GM12872 (cell line): ENCODE measurements at regions not wholly inside any gene's neighbourhood (a gene's known extent, or its start where the extent isn't known, plus 50 kb on each side); places are given as distances from the start of the nearest gene placed in this dataset.

Experiments used
- TF ChIP-seq, protein P1 (sequence below): IDR thresholded peaks from 3 replicates; pipeline ENCODE4 v1.5.1; 2011; ENCODE audit warnings: low read depth, mild to moderate bottlenecking, low read length, moderate library complexity; ENCODE audit not compliant: insufficient read depth

DNA sequence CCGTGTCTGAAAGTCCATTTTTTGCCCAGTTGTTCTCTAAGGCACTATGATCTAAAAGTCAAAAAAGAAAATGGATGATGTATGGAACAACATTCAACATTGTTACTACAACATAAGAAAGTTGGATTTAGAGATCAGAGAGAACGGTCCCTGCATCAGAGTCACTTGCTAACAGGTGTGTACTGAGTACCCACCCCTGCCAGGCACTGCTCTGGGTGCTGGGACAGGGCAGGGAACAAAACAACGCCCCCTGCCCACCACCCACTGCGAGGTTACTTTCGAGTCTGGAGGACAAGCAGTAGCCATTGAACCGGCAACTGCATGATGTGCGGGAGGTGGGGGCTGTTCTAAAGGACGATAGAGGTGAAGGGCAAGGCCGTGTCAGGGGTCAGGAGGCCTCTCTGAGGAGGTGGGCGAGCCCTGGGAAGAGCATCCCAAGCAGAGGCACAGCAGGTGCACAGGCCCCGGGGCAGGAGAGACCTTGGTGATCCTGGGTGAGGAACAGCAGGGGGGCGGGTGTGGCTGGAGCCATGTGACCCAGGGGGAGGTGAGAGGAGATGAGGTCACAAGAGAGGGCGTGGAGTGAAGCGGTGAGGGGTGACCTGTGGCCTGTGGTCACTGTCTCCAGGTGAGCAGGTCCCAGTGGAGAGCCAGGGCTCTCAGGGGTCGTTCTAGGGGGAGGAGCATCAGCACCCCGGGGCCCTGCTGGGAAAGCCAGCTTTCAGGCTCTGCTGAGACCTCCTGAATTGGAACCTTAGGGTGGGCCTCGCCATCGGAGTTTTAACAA, 197.5 kb upstream of the SULF2 start:
- TF ChIP-seq, protein P1, sequence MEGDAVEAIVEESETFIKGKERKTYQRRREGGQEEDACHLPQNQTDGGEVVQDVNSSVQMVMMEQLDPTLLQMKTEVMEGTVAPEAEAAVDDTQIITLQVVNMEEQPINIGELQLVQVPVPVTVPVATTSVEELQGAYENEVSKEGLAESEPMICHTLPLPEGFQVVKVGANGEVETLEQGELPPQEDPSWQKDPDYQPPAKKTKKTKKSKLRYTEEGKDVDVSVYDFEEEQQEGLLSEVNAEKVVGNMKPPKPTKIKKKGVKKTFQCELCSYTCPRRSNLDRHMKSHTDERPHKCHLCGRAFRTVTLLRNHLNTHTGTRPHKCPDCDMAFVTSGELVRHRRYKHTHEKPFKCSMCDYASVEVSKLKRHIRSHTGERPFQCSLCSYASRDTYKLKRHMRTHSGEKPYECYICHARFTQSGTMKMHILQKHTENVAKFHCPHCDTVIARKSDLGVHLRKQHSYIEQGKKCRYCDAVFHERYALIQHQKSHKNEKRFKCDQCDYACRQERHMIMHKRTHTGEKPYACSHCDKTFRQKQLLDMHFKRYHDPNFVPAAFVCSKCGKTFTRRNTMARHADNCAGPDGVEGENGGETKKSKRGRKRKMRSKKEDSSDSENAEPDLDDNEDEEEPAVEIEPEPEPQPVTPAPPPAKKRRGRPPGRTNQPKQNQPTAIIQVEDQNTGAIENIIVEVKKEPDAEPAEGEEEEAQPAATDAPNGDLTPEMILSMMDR = no peak

DNA sequence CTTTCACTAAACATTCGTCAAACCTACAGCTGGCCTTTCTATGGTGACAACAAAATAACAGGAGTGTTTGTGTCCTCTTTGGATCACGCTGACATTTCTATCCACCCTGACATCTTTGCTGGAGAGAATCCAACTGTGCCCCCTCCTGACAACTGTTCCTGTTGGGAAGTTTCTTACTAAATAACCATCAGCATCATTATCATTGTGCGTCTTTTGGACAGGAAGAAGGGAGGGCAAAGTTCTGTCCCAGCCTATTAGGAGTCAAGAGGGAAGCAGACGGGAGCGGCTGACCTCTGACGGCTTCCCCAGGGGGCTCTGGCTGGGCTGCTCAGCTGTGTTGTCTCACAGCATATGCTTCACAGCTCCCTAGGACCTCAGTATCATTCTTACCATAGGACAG, 195.9 kb upstream of the SULF2 start:
- TF ChIP-seq, protein P1 = no peak

DNA sequence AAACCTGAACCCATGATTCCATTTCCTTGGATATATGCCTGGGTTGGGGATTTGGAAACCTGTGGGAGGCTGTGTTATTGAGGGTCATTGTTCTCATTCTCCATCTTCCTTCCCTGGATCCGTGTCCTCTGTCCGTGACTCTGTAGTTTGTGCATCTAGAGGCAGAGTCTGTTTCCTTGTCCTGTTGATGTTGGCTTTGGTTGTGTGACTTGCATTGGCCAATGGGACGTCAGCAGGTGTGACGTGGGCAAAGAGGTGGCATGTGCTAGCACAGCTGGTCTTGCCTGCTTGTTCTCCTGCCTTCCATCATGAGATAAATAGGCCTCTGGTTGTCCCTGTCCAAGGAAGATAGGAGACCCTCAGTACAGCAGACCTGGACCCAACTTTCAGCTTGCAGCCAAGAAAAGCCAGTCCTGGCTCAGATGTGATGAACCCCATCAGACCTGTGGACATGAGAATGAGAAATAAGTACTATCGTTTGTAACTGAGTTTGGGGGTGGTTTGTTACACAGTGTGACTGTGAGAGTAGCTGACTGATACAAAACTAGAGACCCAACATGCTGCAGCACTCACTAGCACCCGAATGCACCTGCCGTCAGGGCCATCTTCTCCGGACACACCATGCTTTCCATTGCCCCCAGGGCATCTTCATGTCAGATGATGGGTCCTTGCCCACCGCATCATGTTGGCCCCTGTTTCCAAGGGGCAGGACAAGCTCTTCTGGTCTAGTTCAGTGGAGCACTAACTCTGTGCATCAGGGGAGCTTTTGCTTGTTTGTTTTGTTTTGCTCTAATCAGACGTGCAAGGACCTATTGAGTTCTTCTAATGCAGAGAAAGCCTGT, 195.3 kb upstream of the SULF2 start:
- TF ChIP-seq, protein P1 = no peak

DNA sequence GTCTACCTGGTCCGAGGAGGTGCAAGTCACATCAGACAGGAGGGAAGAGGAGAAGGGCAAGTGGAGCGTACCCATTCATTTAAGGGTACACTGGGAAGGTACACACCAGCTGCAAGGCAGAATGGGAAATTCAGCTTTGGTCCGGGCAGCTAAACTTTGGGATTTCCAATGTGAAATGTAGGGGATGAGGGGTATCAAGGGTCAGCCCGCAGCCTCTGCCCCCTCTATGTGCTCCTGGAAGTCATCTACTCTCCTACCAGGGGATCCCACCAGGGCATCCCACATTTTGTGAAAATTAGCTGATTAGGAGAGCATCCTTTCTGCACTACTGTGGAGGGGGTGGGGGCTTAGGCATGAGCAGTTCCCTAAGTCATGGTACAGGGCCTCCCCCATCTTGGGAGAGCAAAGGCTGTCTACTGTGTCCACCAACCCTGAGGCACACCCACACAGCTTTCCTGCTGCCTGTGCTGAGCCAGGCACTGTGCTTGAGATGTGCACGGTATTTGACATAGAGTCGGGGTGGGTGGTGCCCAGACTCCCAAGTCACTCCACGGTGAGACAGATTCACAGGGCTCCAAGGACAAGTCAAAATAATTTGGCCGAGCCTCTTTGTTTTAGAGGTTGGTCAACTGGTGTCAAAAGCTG, 189.1 kb upstream of the SULF2 start:
- TF ChIP-seq, protein P1 = no peak

DNA sequence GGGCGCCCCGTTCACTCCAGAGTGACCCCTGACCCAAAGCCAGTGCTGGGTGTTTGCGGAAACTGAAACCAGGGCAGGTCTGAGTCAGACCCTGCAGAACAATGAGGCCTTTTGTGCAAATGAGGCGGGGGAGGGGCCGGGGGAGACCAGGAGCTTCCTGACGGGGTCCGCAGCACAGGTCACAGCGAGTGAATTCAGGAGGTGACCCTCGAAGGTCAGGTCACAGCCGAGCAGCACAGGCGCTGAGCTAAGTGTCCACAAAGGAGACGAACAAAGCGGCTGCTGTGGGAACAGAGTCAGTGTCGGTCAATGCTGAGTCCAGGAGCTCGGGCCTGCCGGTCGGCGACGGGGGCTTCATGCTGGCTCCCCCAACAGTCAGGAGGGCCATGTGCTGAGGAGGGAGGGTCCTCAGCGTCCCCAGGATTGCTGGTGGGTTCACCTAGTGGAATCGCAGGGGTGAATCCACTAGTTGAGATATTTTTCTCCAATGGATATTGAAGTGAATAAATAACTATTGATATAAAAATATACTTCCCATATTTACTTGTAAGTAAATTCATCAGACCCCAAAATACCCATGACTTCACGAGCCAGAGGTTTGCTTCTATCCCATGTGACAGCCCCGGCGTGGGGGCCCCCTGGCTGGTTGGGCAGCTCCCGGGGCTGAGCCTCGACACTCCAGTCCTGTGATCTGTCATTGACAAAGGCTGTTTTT, 188.4 kb upstream of the SULF2 start:
- TF ChIP-seq, protein P1 = no peak

DNA sequence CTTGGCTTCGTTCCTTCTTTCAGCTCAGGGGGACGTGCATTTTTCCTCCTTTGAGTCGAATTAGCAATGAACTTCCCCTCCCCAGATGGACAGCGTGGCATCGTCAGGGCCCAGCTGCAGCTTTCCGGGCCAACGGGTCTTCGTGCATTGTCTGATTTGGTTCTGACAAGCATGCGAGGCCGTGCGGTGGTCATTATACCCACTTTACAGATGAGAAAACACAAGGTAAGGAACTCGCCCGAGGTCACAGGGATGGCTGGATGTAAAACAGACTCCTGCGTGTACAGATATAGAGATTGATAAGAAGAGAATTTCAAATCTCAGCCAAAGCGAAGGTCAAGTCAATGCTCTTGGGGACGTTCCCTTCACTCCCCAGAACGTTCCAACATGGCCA, 187.6 kb upstream of the SULF2 start:
- TF ChIP-seq, protein P1 = no peak
